AML-193 (cell line): ENCODE measurements at regions not wholly inside any gene's neighbourhood (a gene's known extent, or its start where the extent isn't known, plus 50 kb on each side); places are given as distances from the start of the nearest gene placed in this dataset.

Experiments used
- DNase-seq, 2 experiments: peaks; one replicate each; lab custom pipeline; 2025; lab: John Stamatoyannopoulos, UW

DNA sequence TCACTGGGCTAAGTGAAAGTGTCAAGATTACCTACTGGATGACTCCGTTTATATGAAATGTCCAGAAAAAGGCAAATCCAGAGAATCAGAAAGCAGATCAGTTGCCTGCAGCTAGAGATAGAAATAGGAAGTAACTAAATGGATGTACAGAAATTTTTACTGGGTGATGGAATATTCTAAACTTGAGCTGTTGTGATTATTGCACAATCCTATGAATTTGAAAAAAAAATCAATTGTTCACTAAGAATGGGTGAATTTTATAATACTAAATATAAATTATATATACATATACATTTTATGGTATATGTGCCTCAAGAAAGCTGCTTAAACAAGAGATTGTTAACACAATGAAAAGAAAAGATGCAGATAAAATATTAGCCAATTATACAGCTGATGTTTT is 181.1 kb upstream of the C16orf82 start:
- no peak for DNase-seq

DNA sequence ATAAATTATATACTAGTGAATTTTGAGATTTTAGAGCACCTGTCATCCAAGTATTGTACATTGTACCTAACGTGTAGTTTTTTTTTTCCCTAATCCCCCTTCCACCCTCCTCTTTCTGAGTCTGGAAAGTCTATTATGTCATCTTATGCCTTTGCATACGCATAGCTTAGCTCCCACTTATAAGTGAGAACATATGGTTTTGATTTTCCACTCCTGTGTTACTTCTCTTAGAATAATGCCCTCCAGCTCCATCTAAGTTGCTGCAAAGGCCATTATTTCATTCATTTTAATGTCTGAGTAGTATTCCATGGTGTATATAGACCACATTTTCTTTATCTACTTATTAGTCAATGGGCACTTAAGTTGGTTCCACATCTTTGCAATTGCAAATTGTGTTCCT is 177.0 kb upstream of the C16orf82 start:
- DNase-seq: no peak

DNA sequence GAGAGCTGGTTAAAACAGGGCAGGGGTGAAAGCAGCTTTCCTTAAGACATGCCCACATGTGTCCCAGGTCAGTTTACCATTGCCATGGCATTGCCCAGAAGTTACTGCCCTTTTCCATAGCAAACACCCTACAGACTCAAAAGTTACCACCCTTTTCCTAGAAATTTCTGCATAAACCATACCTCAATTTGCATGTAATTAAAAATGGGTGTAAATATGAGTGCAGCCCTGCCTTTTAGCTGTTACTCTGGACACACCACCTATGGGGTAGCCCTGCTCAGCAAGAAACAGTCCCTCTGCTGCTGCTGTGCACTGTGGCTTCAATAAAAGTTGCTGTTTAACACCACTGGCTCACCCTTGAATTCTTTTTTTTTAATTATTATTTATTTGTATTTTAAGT is 168.5 kb upstream of the C16orf82 start:
- DNase-seq: no peak

DNA sequence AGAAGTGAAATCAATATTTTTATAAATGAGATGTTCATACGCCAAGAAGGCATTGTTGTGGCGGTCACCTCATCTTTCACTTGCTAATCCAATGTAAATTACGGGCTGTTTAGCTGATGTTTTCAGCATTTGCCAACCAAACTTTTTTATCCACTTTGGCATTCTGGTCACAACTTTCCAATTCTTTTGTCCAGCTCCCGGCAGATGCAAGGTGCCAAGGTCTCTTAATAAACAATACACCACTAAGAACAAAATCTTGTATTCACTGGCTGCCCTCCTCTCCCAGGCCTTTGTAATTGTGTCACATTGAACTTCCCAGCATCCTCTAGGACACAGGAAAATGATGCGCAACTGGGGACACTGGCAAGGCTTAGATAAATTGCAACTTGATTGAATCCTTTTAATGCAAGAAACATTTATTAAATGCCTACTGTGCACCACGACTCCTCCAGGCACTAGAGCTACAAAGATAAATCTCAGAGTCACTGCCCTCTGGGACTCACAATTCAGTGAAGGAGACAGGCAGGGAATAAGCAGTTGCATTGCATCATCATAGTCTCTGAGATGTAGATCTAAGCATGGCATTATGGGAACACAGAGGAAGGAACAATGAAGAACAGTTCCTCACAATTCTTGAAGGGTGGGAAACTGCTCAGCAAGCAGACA is 165.4 kb upstream of the C16orf82 start:
- no peak for DNase-seq

DNA sequence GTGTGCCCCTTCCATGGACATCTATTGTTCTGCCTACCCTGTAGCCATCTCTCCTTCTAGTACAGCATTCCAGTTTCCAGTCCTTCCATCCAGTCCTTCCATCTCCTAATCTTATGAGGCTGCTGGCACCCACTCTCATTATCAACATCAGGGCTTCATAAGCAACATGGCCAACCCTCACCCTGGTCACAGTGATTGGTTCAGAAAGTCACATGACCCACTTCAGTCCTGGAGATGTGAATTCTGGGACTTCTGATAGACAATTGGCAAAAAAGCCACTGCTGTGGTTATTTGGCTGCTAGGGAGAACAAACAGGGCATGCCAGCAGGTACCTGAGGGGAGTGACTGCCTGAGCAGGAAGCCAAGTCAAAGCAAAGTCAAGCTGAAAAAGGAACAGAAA is 164.7 kb upstream of the C16orf82 start:
- DNase-seq: no peak

DNA sequence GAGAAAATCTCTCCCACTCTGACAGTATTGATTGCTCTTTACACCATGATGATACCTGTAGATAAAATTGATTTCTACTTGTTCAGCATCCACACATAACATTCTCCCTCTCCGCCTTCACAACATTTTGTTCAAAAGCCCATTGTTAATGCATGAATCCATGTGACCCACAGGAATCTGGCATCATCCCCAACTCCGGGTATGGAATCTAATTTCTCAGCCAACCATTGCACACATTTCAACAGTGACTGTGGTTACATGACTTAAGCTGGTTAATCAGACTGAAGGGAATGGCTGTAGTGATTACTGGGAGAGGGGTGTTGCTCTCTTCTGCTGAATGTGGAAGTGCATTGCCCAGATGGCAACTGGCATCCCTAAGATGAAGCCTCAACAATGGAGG is 161.4 kb upstream of the C16orf82 start:
- no peak for DNase-seq

DNA sequence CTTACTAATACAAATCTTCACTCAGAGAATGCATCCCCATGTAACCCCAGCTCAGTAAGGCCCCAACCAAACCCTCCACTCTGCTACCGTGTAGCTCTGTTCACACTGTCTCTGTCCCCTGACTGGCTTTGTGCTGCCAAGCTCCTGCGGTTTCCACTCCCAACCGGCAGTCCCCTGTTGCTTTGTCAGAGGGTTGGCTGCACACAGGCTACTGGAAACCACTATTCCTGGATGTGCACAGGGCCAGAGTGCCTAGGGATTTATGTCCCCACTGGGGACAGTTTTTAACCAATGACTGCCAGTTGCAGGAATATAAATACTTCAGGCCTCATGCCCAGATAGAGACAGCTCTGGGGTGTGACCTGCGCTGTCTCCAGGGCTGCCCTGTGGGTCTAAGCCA is 157.1 kb upstream of the C16orf82 start:
- no peak for DNase-seq

DNA sequence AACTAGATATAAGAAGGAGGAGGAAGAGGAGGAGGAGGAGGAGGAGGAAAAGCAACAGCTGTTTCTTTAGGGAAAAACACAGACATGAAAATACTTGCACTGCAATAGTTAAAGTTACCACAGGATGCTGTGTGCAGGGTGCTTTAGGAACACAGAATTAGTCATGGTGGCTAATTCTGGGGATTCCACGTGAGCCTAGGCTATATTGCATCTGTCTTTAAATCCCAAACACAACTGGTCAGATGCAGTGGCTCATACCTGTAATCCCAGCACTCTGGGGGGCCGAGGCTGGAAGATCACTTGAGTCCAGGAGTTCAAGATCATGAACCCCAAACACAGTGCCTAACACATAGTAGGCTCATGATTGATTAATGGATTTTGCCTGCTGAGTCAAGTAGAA is 155.3 kb upstream of the C16orf82 start:
- no peak for DNase-seq

DNA sequence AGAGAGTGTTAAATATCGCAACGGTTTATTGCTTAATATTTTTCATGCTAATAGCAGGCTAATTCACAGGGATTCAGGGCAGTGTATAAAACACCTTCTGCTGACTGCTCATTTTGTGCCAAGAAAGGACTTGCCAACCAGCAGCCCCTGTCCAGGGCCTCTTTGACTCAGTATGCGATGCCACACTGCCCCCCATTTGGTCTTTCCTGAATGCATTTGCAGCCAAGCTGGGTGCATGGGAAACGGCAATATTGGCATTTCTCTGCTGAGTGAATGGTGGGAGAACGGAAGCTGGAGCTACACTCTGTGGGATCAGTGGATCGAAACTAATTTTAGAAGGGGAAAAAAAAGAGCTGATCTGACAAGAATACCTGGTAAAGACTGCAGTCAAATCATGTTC is 152.9 kb upstream of the C16orf82 start:
- DNase-seq: no peak

DNA sequence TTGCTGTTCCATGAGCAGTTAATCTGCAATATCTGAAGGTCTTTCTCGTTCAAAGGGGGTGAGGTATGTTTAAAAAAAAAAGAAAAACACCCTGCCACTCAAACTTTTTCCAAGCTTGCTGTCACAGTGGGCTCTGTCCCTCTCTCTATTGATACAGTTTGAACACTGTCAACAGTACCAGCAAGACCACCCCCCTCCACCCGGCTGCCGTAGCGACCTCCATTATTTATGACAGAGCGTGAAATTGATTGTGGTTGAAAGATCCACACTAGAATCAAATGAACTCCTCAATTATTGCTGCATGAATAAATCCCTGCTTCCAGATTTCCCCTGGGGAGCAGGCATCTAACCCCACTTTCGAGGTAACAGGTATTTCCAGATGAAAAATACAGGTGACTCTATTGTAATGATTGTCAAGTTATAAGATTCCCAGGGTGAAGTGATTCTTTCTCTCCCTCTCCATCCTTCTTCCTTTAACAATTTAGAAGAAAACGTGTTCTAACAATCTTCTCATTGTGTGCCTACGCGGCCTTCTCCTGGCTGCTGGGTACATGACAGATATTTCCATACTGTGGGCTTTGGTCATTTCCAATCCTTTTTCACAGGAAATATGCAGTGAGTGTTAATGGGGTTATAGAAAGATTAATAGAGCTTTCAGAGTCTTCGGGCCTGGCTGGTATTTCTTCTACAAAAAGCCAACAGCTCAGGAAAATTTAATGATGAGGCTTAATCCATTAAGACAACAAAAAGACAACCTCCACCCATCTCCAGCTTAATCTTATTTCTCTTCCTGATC is 135.7 kb upstream of the C16orf82 start:
- no peak for DNase-seq

DNA sequence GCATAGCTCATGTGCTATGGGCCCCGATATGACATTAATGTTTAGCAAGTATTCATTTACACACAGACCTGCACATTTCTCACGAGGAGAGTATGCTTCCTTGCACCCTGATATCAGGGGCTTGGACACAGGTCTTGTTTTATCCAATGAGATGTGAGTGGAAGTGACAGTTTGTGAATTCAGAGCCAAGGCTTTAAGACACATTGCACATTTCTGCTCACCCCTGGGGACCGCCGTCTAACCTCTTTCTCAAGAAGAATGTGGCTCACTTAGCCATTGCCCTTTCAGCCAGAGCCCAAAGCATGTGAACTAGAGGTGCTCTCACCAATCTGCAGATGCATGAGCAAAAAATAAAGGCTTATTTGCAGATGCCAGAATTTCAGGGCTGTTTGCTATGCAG is 116.1 kb upstream of the C16orf82 start:
- no peak for DNase-seq

DNA sequence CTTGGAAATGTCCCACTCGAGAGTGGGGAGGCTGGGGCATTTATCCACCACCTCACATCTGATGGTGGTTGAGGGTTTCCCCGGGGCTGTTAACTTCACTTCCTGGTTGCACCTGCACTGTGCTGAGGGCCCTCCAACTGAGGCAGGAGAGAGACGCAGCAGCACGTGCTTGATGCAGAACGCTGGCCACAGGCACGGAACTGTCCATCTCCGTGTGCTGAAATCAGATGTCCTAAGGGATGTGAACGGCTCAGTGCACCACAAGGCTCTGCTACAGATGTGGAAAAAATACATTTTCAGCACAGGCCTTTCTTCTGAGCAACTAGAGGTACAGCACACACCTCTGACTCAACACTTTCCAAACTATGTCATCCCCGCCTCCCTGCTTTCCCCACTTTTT is 114.8 kb upstream of the C16orf82 start:
- DNase-seq: no peak

DNA sequence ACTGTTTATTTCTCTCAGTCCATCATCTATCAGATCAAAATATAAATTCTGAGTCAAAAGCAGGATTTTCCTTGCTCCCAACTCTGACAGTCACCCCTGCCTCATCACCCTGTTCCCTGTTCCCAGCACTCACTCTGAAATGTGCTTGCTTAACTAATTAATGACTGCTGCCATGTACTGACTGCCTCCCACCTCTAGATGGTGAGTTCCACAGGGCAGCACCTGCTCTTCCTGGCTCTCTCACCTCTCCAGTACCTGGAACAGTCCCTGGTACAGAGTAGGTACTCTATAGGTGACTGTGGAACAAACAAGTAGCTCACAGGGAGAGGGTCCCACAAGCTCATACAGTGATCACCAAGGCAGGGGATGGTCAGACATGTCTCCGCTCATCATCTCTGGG is 114.3 kb upstream of the C16orf82 start:
- DNase-seq: no peak

DNA sequence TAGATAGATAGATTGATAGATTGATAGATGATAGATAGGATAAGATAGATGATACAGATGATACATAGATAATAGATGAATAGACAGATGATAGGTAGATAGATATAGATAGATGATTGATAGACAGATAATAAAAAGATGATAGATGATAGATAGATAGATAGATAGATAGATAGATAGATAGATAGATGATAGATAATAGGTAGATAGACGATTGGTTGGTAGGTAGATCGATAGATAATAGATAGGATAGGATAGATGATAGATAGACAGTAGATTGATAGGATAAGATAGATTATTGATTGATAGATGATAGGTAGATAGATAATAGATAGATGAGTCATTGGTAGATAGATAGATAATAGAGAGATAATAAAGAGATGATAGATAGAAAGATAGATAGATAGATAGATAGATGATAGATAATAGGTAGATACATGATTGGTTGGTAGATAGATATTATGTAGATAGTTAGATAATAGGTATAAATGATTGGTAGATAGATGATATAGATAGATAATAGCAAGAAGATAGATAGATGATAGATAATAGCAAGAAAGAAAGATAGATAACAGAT is 109.4 kb upstream of the C16orf82 start:
- no peak for DNase-seq

DNA sequence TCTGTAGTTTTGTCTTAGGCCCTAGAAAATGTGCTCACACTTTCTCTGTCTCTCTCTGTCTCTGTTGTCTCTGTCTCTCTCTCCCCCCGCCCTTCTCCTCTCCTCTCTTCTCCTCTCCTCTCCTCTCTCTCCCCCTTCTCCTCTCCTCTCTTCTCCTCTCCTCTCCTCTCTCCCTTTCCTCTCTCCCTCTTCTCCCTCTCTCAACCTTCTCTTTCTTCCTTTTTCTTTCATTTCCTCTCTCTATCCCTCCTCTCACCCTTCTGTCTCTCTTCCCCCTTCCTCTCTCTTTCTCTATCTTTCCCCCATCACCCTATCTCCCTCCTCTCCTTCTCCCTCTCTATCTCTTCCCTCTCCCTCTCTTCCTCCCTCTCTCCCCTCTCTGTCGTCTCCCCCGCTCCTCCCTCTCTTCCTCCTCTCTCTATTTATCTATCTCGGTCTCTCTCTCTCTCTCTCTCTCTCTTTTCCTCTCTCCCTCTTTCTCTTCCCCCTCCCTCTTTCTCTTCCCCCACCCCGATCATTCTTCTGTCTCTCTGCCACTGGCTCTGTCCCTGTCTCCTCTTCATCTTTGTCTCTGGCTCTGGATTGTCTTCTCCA is 107.2 kb upstream of the C16orf82 start:
- DNase-seq: no peak

DNA sequence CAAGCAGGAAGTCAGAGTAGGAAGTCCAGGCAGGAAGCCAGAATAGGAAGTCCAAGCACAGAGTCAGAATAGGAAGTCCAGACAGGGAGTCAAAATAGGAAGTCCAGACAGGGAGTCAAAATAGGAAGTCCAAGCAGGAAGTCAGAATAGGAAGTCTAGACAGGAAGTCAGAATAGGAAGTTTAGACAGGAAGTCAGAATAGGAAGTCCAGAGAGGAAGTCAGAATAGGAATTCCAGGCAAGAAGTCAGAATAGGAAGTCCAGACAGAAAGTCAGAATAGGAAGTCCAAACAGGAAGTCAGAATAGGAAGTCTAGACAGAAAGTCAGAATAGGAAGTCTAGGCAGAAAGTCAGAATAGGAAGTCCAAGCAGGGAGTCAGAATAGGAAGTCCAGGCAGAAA is 105.3 kb upstream of the C16orf82 start:
- DNase-seq: no peak

DNA sequence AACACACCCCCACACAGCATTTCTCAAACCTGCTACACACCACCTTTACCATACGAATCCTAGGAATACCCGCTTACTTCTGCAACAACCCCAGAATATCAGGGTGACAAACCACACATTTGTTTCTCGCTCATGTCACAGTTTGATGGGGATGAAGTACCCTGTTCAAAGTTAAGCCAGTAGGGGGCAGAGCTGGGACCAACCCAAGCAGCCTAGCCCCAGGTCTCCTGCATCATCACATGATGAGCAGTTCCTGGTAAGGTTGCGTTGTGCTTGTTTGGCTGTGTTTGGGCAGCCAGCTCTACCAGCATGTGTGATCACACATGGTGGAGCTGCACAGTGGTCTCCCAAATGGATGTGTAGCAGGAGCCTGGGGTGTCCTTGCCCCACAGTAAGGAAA is 103.6 kb upstream of the C16orf82 start:
- DNase-seq: no peak

DNA sequence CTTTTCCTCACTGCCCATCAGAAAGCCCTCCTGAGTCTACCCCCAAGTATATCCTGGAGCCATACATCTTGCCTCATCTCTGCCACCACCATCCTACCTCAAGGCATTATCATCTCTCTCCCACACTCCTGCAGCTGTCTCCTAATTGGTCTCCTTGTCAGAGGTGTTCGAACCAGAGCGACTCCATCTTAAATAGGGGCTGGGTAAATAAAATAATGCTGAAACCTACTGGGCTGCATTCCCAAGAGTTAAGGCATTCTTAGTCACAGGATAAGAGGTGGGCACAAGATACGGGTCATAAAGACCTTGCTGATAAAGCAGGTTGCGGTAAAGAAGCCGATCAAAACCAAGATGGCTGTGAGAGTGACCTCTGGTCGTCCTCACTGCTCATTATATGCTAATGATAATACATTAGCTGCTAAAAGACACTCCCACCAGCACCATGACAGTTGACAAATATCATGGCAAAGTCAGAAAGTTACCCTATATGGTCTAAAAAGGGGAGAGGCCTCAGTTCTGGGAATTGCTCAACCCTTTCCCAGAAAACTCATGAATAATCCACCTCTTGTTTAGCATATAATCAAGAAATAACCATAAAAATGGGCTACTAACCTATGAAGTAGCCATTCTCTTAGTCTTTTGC is 97.0 kb upstream of the C16orf82 start:
- DNase-seq: no peak

DNA sequence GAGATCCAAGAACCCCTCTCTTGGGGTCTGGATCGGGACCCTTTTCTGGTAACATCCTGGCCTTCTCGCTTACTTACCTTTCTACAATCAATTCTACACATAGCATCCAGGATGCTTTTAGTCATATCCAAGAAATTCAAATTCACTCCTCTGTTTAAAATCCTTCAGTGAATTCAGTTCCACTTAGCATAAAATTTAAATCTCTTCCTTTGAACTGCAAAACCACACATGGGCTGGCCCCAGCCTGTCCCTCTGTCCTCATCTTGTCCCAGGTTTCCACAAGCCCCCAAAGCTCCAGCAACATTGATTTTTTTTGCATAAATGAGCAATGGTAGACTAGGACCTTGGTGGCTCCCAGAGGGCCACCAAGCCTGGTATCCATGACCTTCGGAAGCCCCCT is 96.4 kb upstream of the C16orf82 start:
- DNase-seq: no peak

DNA sequence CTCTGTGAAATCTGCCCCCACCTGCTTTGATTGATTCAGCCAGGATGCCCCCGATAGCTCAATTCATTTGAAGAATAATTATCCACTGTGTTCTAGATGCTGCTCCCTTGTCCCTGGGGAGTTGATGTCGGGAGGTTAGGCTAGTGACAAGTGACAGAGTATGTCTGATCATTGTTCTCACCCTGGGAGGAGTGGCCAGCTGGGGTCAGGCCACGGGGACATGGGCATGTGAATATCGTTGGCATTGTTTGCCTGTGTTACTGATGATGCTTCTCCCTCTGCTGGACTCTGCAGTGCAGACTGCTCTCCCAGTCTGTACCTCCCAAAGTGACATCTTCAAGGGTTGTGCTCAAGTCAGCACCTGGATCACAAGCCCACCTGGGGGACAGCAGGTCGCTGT is 89.9 kb upstream of the C16orf82 start:
- no peak for DNase-seq

DNA sequence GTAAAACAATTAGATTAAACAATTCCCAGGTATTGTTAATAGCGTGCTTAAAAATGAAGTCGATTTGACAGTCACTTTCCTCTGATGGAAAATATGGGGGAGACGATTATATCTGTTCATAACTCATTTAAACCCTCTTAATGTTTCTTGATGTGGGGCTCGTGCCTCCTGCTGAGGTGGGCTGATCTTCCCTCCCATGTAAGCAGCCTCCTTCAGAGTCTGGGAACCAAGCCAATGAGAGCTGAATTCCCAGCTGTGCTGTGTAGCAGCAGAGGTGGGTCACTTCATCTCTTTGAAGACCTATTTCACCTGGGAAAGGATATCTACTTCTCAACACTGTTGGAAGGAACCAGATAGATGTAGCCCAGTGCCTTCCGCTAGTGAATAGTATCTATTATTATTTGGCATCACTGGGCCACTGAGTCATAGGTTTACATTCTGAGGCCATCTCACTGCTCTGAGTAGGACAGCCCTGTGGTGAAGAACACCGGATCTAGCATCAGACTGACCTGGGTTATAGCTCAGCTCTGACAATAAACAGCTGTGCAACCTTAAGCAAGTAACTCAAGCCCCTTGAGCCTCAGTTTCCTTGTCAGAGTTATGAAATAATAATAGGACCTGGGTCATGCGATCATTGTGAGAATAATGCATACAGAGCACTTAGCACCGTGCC is 85.3 kb upstream of the C16orf82 start:
- no peak for DNase-seq

DNA sequence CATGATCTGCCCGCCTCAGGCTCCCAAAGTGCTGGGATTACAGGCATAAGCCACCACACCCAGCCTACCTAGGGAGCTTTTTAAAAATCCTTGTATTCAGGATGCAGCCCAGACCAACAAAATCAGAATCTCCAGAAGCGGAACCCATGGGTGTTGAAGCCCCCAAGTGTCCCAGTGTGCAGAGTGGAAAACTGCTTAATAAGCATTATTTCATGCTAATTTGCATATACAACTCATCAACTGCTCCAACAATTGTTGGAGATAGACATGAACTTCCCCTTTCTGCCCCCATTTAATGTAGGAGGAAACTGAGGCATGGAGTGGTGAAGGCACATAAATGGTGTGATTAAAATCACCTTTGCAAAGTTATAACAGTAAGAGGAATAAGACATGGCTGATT is 84.3 kb upstream of the C16orf82 start:
- no peak for DNase-seq
